ENCODE measurements at regions not wholly inside any gene's neighbourhood (a gene's known extent, or its start where the extent isn't known, plus 50 kb on each side); places are given as distances from the start of the nearest gene placed in this dataset.

GRCh38 chr13:60328073-60328472, 68.9 kb upstream of the TDRD3 start:
- TF ChIP-seq, protein P1, sequence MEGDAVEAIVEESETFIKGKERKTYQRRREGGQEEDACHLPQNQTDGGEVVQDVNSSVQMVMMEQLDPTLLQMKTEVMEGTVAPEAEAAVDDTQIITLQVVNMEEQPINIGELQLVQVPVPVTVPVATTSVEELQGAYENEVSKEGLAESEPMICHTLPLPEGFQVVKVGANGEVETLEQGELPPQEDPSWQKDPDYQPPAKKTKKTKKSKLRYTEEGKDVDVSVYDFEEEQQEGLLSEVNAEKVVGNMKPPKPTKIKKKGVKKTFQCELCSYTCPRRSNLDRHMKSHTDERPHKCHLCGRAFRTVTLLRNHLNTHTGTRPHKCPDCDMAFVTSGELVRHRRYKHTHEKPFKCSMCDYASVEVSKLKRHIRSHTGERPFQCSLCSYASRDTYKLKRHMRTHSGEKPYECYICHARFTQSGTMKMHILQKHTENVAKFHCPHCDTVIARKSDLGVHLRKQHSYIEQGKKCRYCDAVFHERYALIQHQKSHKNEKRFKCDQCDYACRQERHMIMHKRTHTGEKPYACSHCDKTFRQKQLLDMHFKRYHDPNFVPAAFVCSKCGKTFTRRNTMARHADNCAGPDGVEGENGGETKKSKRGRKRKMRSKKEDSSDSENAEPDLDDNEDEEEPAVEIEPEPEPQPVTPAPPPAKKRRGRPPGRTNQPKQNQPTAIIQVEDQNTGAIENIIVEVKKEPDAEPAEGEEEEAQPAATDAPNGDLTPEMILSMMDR (IDR thresholded peaks at IDR 0.05; ENCODE audit: insufficient read depth, low read depth, low read length), result no peak
- no peak for TF ChIP-seq EZH2 (IDR thresholded peaks at IDR 0.05; ENCODE audit: insufficient read depth, low read length)

Measured in astrocyte (in vitro differentiated cells and primary cell).